GM23338 (cell line): ENCODE measurements at regions not wholly inside any gene's neighbourhood (a gene's known extent, or its start where the extent isn't known, plus 50 kb on each side); places are given as distances from the start of the nearest gene placed in this dataset.

Experiments used
- ATAC-seq: fragments of 200-7000 bp; cut with Tn5 transposase; 3 replicates; pipeline ENCODE4 v1.9.1; 2020
- DNase-seq: peaks from one replicate; pipeline ENCODE4 v3.0.0-alpha.2; 2015; ENCODE audit warnings: low spot score
- H2AFZ ChIP-seq: fragments of 200-600 bp; sonication (generic); 2 replicates; pipeline ENCODE4 v1.8.0; 2016; ENCODE audit warnings: antibody characterized with exemption, mild to moderate bottlenecking, moderate library complexity
- H3F3A ChIP-seq: fragments of 200-600 bp; sonication (generic); replicated peaks from 2 replicates; pipeline ENCODE4 v1.8.0; 2017; ENCODE audit warnings: antibody characterized with exemption, mixed run types, low read depth
- H3K27ac ChIP-seq: fragments of 200-600 bp; sonication (generic); 2 replicates; pipeline ENCODE4 v1.6.1; 2016; ENCODE audit warnings: low read depth
- H3K27me3 ChIP-seq: fragments of 200-600 bp; sonication (generic); 2 replicates; pipeline ENCODE4 v1.8.0; 2016; ENCODE audit warnings: mild to moderate bottlenecking, mixed run types, moderate library complexity; ENCODE audit not compliant: insufficient read depth
- H3K36me3 ChIP-seq: fragments of 200-600 bp; sonication (generic); 2 replicates; pipeline ENCODE4 v1.8.0; 2016; ENCODE audit warnings: mild to moderate bottlenecking; ENCODE audit not compliant: insufficient read depth
- H3K4me1 ChIP-seq: fragments of 200-600 bp; sonication (generic); 2 replicates; pipeline ENCODE4 v1.8.0; 2016; ENCODE audit warnings: mild to moderate bottlenecking, moderate library complexity; ENCODE audit not compliant: insufficient read depth
- H3K4me2 ChIP-seq: fragments of 200-600 bp; sonication (generic); 2 replicates; pipeline ENCODE4 v1.7.1; 2017; ENCODE audit warnings: mixed run types
- H3K4me3 ChIP-seq: fragments of 200-600 bp; sonication (generic); 2 replicates; pipeline ENCODE4 v1.6.1; 2016; ENCODE audit warnings: mixed run types
- H3K79me2 ChIP-seq: fragments of 200-600 bp; sonication (generic); replicated peaks from 2 replicates; pipeline ENCODE4 v1.8.0; 2017; ENCODE audit warnings: mild to moderate bottlenecking; ENCODE audit not compliant: insufficient read depth
- H3K9me2 ChIP-seq: fragments of 200-600 bp; sonication (generic); 2 replicates; pipeline ENCODE4 v1.8.0; 2017; ENCODE audit not compliant: insufficient read depth
- H4K20me1 ChIP-seq: fragments of 200-600 bp; sonication (generic); replicated peaks from 2 replicates; pipeline ENCODE4 v1.8.0; 2017; ENCODE audit warnings: mild to moderate bottlenecking; ENCODE audit not compliant: insufficient read depth
- H3K27ac Mint-ChIP-seq: 2 replicates; pipeline ENCODE4 v1.8.0; 2020; ENCODE audit warnings: inconsistent platforms, mild to moderate bottlenecking, moderate library complexity, mixed read lengths
- H3K27me3 Mint-ChIP-seq: 3 replicates; pipeline ENCODE4 v1.8.0; 2022; ENCODE audit warnings: low read depth, mild to moderate bottlenecking, moderate library complexity, mixed read lengths, inconsistent platforms; ENCODE audit not compliant: insufficient read depth, poor library complexity
- H3K36me3 Mint-ChIP-seq: 3 replicates; pipeline ENCODE4 v1.8.0; 2021; ENCODE audit warnings: low read depth, mild to moderate bottlenecking, inconsistent platforms, moderate library complexity, mixed read lengths
- H3K4me1 Mint-ChIP-seq: 3 replicates; pipeline ENCODE4 v1.8.0; 2020; ENCODE audit warnings: mild to moderate bottlenecking, inconsistent platforms, mixed read lengths
- H3K4me3 Mint-ChIP-seq: 3 replicates; pipeline ENCODE4 v1.8.0; 2021; ENCODE audit warnings: moderate library complexity, mild to moderate bottlenecking, inconsistent platforms, mixed read lengths
- H3K9me3 Mint-ChIP-seq: 3 replicates; pipeline ENCODE4 v1.8.0; 2020; ENCODE audit warnings: moderate library complexity, mild to moderate bottlenecking, inconsistent platforms, mixed read lengths
- CREB1 ChIP-seq: fragments of 250-450 bp; sonication (Bioruptor Pico); IDR thresholded peaks from 2 replicates; pipeline ENCODE4 v1.5.0; 2020; ENCODE audit warnings: low read depth, mild to moderate bottlenecking, moderate library complexity
- CTCF ChIP-seq, 2 experiments: fragments of 200-600 bp in 1 of 2; sonication (generic) in 1 of 2; conservative IDR thresholded peaks; 2 replicates each; pipeline versions ENCODE4 v1.5.1 to v1.6.1; 2016 to 2017; ENCODE audit warnings: antibody characterized with exemption in 2 of 2, low read depth in 2 of 2, mild to moderate bottlenecking in 2 of 2, moderate library complexity in 1 of 2
- EZH2 ChIP-seq: fragments of 200-600 bp; sonication (generic); IDR thresholded peaks from one replicate; pipeline ENCODE4 v1.8.0; 2017; ENCODE audit warnings: antibody characterized with exemption, mild to moderate bottlenecking, low read depth; ENCODE audit not compliant: unreplicated experiment
- STAT1 ChIP-seq: IDR thresholded peaks from one replicate; pipeline ENCODE4 v1.6.1; 2016; ENCODE audit warnings: antibody characterized with exemption; ENCODE audit not compliant: unreplicated experiment
- ZNF114 ChIP-seq: fragments of 250-450 bp; sonication (Bioruptor Pico); IDR thresholded peaks from 2 replicates; pipeline ENCODE4 v1.5.0; 2020; ENCODE audit warnings: mild to moderate bottlenecking, moderate library complexity
- TF ChIP-seq, protein P1 (sequence below): fragments of 250-450 bp; sonication (Bioruptor Pico); IDR thresholded peaks from 2 replicates; pipeline ENCODE4 v1.5.0; 2020; ENCODE audit warnings: mild to moderate bottlenecking, moderate library complexity

GRCh38 chr10:118926903-118927302, 102.6 kb upstream of the NANOS1 start (continued):
- TF ChIP-seq, protein P1, sequence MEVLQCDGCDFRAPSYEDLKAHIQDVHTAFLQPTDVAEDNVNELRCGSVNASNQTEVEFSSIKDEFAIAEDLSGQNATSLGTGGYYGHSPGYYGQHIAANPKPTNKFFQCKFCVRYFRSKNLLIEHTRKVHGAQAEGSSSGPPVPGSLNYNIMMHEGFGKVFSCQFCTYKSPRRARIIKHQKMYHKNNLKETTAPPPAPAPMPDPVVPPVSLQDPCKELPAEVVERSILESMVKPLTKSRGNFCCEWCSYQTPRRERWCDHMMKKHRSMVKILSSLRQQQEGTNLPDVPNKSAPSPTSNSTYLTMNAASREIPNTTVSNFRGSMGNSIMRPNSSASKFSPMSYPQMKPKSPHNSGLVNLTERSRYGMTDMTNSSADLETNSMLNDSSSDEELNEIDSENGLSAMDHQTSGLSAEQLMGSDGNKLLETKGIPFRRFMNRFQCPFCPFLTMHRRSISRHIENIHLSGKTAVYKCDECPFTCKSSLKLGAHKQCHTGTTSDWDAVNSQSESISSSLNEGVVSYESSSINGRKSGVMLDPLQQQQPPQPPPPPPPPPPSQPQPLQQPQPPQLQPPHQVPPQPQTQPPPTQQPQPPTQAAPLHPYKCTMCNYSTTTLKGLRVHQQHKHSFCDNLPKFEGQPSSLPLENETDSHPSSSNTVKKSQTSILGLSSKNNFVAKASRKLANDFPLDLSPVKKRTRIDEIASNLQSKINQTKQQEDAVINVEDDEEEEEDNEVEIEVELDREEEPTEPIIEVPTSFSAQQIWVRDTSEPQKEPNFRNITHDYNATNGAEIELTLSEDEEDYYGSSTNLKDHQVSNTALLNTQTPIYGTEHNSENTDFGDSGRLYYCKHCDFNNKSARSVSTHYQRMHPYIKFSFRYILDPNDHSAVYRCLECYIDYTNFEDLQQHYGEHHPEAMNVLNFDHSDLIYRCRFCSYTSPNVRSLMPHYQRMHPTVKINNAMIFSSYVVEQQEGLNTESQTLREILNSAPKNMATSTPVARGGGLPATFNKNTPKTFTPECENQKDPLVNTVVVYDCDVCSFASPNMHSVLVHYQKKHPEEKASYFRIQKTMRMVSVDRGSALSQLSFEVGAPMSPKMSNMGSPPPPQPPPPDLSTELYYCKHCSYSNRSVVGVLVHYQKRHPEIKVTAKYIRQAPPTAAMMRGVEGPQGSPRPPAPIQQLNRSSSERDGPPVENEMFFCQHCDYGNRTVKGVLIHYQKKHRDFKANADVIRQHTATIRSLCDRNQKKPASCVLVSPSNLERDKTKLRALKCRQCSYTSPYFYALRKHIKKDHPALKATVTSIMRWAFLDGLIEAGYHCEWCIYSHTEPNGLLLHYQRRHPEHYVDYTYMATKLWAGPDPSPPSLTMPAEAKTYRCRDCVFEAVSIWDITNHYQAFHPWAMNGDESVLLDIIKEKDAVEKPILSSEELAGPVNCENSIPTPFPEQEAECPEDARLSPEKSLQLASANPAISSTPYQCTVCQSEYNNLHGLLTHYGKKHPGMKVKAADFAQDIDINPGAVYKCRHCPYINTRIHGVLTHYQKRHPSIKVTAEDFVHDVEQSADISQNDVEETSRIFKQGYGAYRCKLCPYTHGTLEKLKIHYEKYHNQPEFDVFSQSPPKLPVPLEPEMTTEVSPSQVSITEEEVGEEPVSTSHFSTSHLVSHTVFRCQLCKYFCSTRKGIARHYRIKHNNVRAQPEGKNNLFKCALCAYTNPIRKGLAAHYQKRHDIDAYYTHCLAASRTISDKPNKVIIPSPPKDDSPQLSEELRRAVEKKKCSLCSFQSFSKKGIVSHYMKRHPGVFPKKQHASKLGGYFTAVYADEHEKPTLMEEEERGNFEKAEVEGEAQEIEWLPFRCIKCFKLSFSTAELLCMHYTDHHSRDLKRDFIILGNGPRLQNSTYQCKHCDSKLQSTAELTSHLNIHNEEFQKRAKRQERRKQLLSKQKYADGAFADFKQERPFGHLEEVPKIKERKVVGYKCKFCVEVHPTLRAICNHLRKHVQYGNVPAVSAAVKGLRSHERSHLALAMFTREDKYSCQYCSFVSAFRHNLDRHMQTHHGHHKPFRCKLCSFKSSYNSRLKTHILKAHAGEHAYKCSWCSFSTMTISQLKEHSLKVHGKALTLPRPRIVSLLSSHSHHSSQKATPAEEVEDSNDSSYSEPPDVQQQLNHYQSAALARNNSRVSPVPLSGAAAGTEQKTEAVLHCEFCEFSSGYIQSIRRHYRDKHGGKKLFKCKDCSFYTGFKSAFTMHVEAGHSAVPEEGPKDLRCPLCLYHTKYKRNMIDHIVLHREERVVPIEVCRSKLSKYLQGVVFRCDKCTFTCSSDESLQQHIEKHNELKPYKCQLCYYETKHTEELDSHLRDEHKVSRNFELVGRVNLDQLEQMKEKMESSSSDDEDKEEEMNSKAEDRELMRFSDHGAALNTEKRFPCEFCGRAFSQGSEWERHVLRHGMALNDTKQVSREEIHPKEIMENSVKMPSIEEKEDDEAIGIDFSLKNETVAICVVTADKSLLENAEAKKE (CRISPR knock-in tag) = no peak
- TF ChIP-seq CTCF (conservative IDR thresholded peaks at IDR 0.05; ENCODE audit: low read depth in 2 of 2) (no peak), EZH2 (no peak), ZNF114 (no peak), CREB1 (CRISPR knock-in tag) (no peak)

GRCh38 chr10:118927321-118927720, 102.2 kb upstream of the NANOS1 start:
- Mint-ChIP-seq H3K4me1 (no peaks in the 10 kb centered on the region), H3K27ac (no peak overlapping the region), H3K9me3 (peaks cover 20% of the 10 kb centered on the region; the same call in 2 of the 3 replicates), H3K27me3 (no peaks in the 10 kb centered on the region), H3K4me3 (no peak overlapping the region), H3K36me3 (peaks cover 4% of the 10 kb centered on the region; the same call in 1 of the 3 replicates)
- Histone ChIP-seq H4K20me1 (no peaks in the 10 kb centered on the region), H3K9me2 (no peaks in the 10 kb centered on the region), H3F3A (no peaks in the 10 kb centered on the region), H2AFZ (no peak overlapping the region), H3K4me1 (no peaks in the 10 kb centered on the region), H3K4me2 (no peak overlapping the region), H3K79me2 (no peaks in the 10 kb centered on the region), H3K27ac (no peak overlapping the region), H3K36me3 (0 out of 2 replicates have a peak, but pooled peaks cover 4% of the 10 kb centered on the region), H3K4me3 (no peak overlapping the region), H3K27me3 (no peaks in the 10 kb centered on the region)
- ATAC-seq = no peak
- DNase-seq = no peak
- no peak for TF ChIP-seq CREB1 (CRISPR knock-in tag)
- no peak for TF ChIP-seq STAT1
- TF ChIP-seq, protein P1 (CRISPR knock-in tag) = no peak
- no peak for TF ChIP-seq ZNF114
